Neural progenitor cell (in vitro differentiated cells): ENCODE measurements at regions not wholly inside any gene's neighbourhood (a gene's known extent, or its start where the extent isn't known, plus 50 kb on each side); places are given as distances from the start of the nearest gene placed in this dataset.
"Not testable (repeated sequence)": the region's sequence is repeated elsewhere in the genome, so short reads cannot be mapped to it uniquely, and the experiment has no call there.

Source experiments
- DNase-seq: peaks from one replicate; pipeline ENCODE4 v3.0.0-alpha.2; 2016; ENCODE audit warnings: low spot score
- H2AFZ ChIP-seq: fragments of 200-600 bp; sonication (generic); replicated peaks from 2 replicates; pipeline ENCODE4 v1.6.1; 2016; ENCODE audit warnings: antibody characterized with exemption
- H3F3A ChIP-seq: fragments of 200-600 bp; sonication (generic); 2 replicates; pipeline ENCODE4 v1.6.1; 2016; ENCODE audit warnings: antibody characterized with exemption, low read depth
- H3K27ac ChIP-seq: fragments of 200-600 bp; sonication (generic); 2 replicates; pipeline ENCODE4 v1.5.1; 2016; ENCODE audit warnings: mild to moderate bottlenecking
- H3K27me3 ChIP-seq: fragments of 200-600 bp; sonication (generic); 2 replicates; pipeline ENCODE4 v1.6.1; 2016; ENCODE audit warnings: mild to moderate bottlenecking, moderate library complexity
- H3K36me3 ChIP-seq: fragments of 200-600 bp; sonication (generic); 2 replicates; pipeline ENCODE4 v1.5.1; 2016
- H3K4me1 ChIP-seq: fragments of 200-600 bp; sonication (generic); 2 replicates; pipeline ENCODE4 v1.6.1; 2016; ENCODE audit warnings: mixed run types
- H3K4me2 ChIP-seq: fragments of 200-600 bp; sonication (generic); 2 replicates; pipeline ENCODE4 v1.6.1; 2016
- H3K4me3 ChIP-seq: fragments of 200-600 bp; sonication (generic); 2 replicates; pipeline ENCODE4 v1.5.1; 2016
- H3K79me2 ChIP-seq: fragments of 200-600 bp; sonication (generic); 2 replicates; pipeline ENCODE4 v1.6.1; 2016; ENCODE audit warnings: low read depth
- H3K9ac ChIP-seq: fragments of 200-600 bp; sonication (generic); 2 replicates; pipeline ENCODE4 v1.6.1; 2016
- H3K9me3 ChIP-seq: fragments of 200-600 bp; sonication (generic); 2 replicates; pipeline ENCODE4 v1.5.1; 2016; ENCODE audit warnings: low read depth
- H4K20me1 ChIP-seq: fragments of 200-600 bp; sonication (generic); 2 replicates; pipeline ENCODE4 v1.6.1; 2016; ENCODE audit warnings: low read depth
- H3K27ac Mint-ChIP-seq: 3 replicates; pipeline ENCODE4 v1.8.0; 2021; ENCODE audit warnings: mixed read lengths
- H3K27me3 Mint-ChIP-seq: 2 replicates; pipeline ENCODE4 v1.8.0; 2022; ENCODE audit warnings: low read depth, mild to moderate bottlenecking, inconsistent platforms, moderate library complexity, mixed read lengths; ENCODE audit not compliant: insufficient read depth
- H3K36me3 Mint-ChIP-seq: 3 replicates; pipeline ENCODE4 v1.8.0; 2021; ENCODE audit warnings: mixed read lengths
- H3K4me1 Mint-ChIP-seq: 3 replicates; pipeline ENCODE4 v1.8.0; 2021; ENCODE audit warnings: mixed read lengths
- H3K4me3 Mint-ChIP-seq: 3 replicates; pipeline ENCODE4 v1.8.0; 2021; ENCODE audit warnings: mild to moderate bottlenecking, moderate library complexity, mixed read lengths
- H3K9me3 Mint-ChIP-seq: 3 replicates; pipeline ENCODE4 v1.8.0; 2020; ENCODE audit warnings: mixed read lengths
- CTCF ChIP-seq: fragments of 200-600 bp; sonication (generic); IDR thresholded peaks from 2 replicates; pipeline ENCODE4 v1.5.1; 2017; ENCODE audit warnings: antibody characterized with exemption, mild to moderate bottlenecking
- EZH2 ChIP-seq: fragments of 200-600 bp; sonication (generic); IDR thresholded peaks from 2 replicates; pipeline ENCODE4 v1.6.1; 2017; ENCODE audit warnings: antibody characterized with exemption, mild to moderate bottlenecking, moderate library complexity
- EZH2phosphoT487 ChIP-seq: fragments of 200-600 bp; sonication (generic); IDR thresholded peaks from 2 replicates; pipeline ENCODE4 v1.6.1; 2017; ENCODE audit warnings: antibody characterized with exemption

GRCh38 chr2:220377482-220378155 is 750.2 kb downstream of the SLC4A3 start:
- peaks cover 2% of the 10 kb centered on the region for H3K36me3 Mint-ChIP-seq
- Histone ChIP-seq H3K27ac (no peak overlapping the region), H2AFZ (no peak overlapping the region), H3K4me1 (peaks cover 13% of the 10 kb centered on the region), H4K20me1 (no peaks in the 10 kb centered on the region), H3K9ac (no peak overlapping the region), H3K4me2 (no peak overlapping the region), H3K36me3 (no peaks in the 10 kb centered on the region), H3F3A (no peaks in the 10 kb centered on the region), H3K79me2 (no peaks in the 10 kb centered on the region), H3K27me3 (no peaks in the 10 kb centered on the region), H3K4me3 (no peak overlapping the region), H3K9me3 (no peaks in the 10 kb centered on the region)
- H3K4me3 Mint-ChIP-seq: no peak overlapping the region
- peaks cover 20% of the 10 kb centered on the region for H3K9me3 Mint-ChIP-seq
- peaks cover 11% of the 10 kb centered on the region for H3K4me1 Mint-ChIP-seq
- TF ChIP-seq CTCF (no peak), EZH2phosphoT487 (no peak), EZH2 (no peak)
- no peak for DNase-seq
- no peaks in the 10 kb centered on the region for H3K27me3 Mint-ChIP-seq
- H3K27ac Mint-ChIP-seq: no peak overlapping the region

- not testable (repeated sequence) for H3K9me3 ChIP-seq, H3K36me3 Mint-ChIP-seq, H3K27me3 Mint-ChIP-seq, H3K4me1 Mint-ChIP-seq, H3K27me3 ChIP-seq, H3K36me3 ChIP-seq, H3K27ac Mint-ChIP-seq, DNase-seq, H4K20me1 ChIP-seq, H3K27ac ChIP-seq, H3F3A ChIP-seq, H3K4me3 Mint-ChIP-seq, H2AFZ ChIP-seq, H3K9ac ChIP-seq, H3K4me1 ChIP-seq, H3K4me2 ChIP-seq, H3K79me2 ChIP-seq, H3K4me3 ChIP-seq
- H3K9me3 Mint-ChIP-seq: peaks cover 29% of the 10 kb centered on the region
Measured at GRCh38 chr2:220387758-220388157, 760.3 kb downstream of the SLC4A3 start.

- H3K4me1 Mint-ChIP-seq: no peaks in the 10 kb centered on the region
- Histone ChIP-seq H3K4me1 (no peaks in the 10 kb centered on the region), H3K27ac (no peak overlapping the region), H3K27me3 (no peaks in the 10 kb centered on the region), H3K4me2 (no peak overlapping the region), H3K9me3 (no peaks in the 10 kb centered on the region), H2AFZ (no peak overlapping the region), H3K9ac (no peak overlapping the region), H4K20me1 (no peaks in the 10 kb centered on the region), H3K4me3 (no peak overlapping the region), H3K79me2 (no peaks in the 10 kb centered on the region), H3K36me3 (no peaks in the 10 kb centered on the region), H3F3A (no peaks in the 10 kb centered on the region)
- H3K27ac Mint-ChIP-seq: no peak overlapping the region
- no peaks in the 10 kb centered on the region for H3K36me3 Mint-ChIP-seq
- no peak for DNase-seq
- H3K9me3 Mint-ChIP-seq: no peaks in the 10 kb centered on the region
- TF ChIP-seq EZH2 (no peak), EZH2phosphoT487 (no peak), CTCF (no peak)
- H3K4me3 Mint-ChIP-seq: no peak overlapping the region
- H3K27me3 Mint-ChIP-seq: no peaks in the 10 kb centered on the region
Measured at GRCh38 chr2:220393711-220394110, 766.3 kb downstream of the SLC4A3 start.

GRCh38 chr2:220394433-220394832 is 767.0 kb downstream of the SLC4A3 start:
- no peak overlapping the region for H3K27ac Mint-ChIP-seq
- H3K36me3 Mint-ChIP-seq: no peaks in the 10 kb centered on the region
- H3K4me2 ChIP-seq: no peak overlapping the region

More at GRCh38 chr2:220394433-220394832, 767.0 kb downstream of the SLC4A3 start:
- Histone ChIP-seq H3K4me1 (no peaks in the 10 kb centered on the region), H3K27ac (no peak overlapping the region), H4K20me1 (no peaks in the 10 kb centered on the region), H3K4me3 (no peak overlapping the region), H3F3A (no peaks in the 10 kb centered on the region), H3K27me3 (no peaks in the 10 kb centered on the region), H3K9ac (no peak overlapping the region), H2AFZ (no peak overlapping the region), H3K9me3 (no peaks in the 10 kb centered on the region), H3K79me2 (no peaks in the 10 kb centered on the region), H3K36me3 (no peaks in the 10 kb centered on the region)
- Mint-ChIP-seq H3K27me3 (no peaks in the 10 kb centered on the region), H3K4me3 (no peak overlapping the region), H3K9me3 (no peaks in the 10 kb centered on the region), H3K4me1 (no peaks in the 10 kb centered on the region)
- DNase-seq: no peak
- TF ChIP-seq CTCF: no peak
- no peak for TF ChIP-seq EZH2phosphoT487
- no peak for TF ChIP-seq EZH2
